ENCODE measurements at regions not wholly inside any gene's neighbourhood (a gene's known extent, or its start where the extent isn't known, plus 50 kb on each side); places are given as distances from the start of the nearest gene placed in this dataset.

- no peak for TF ChIP-seq CTCF (IDR thresholded peaks at IDR 0.05; ENCODE audit: insufficient read depth, low read depth, low read length)
- DNase-seq (ENCODE audit: low read depth): no peak
- no peak overlapping the region for H3K4me3 ChIP-seq (ENCODE audit: low read depth, low read length)
Measured at GRCh38 chr9:20208226-20208625, 414.1 kb downstream of the MLLT3 start.

- no peak for TF ChIP-seq CTCF (IDR thresholded peaks at IDR 0.05; ENCODE audit: insufficient read depth, low read depth, low read length)
- DNase-seq (ENCODE audit: low read depth): no peak
- H3K4me3 ChIP-seq (ENCODE audit: low read depth, low read length): no peak overlapping the region
Measured at GRCh38 chr9:20207176-20207575, 415.1 kb downstream of the MLLT3 start.

GRCh38 chr9:20205821-20206220, 416.5 kb downstream of the MLLT3 start:
- peak; percentile 59 for DNase-seq (ENCODE audit: low read depth)
- no peak overlapping the region for H3K4me3 ChIP-seq (ENCODE audit: low read depth, low read length)
- TF ChIP-seq CTCF (IDR thresholded peaks at IDR 0.05; ENCODE audit: insufficient read depth, low read depth, low read length): no peak

- H3K4me3 ChIP-seq (ENCODE audit: low read depth, low read length): no peak overlapping the region
- TF ChIP-seq CTCF (IDR thresholded peaks at IDR 0.05; ENCODE audit: insufficient read depth, low read depth, low read length): no peak
- DNase-seq (ENCODE audit: low read depth): no peak
Measured at GRCh38 chr9:20200991-20201431, 412.2 kb upstream of the SLC24A2 start.

- H3K4me3 ChIP-seq (ENCODE audit: low read depth, low read length): no peak overlapping the region
- no peak for DNase-seq (ENCODE audit: low read depth)
- TF ChIP-seq CTCF (IDR thresholded peaks at IDR 0.05; ENCODE audit: insufficient read depth, low read depth, low read length): no peak
Measured at GRCh38 chr9:20200581-20200980, 411.7 kb upstream of the SLC24A2 start.

- no peak overlapping the region for H3K4me3 ChIP-seq (ENCODE audit: low read depth, low read length)
- TF ChIP-seq CTCF (IDR thresholded peaks at IDR 0.05; ENCODE audit: insufficient read depth, low read depth, low read length): no peak
- no peak for DNase-seq (ENCODE audit: low read depth)
Measured at GRCh38 chr9:20199111-20199510, 410.3 kb upstream of the SLC24A2 start.

GRCh38 chr9:20197976-20198685, 409.3 kb upstream of the SLC24A2 start:
- DNase-seq (ENCODE audit: low read depth): peak; percentile 11
- H3K4me3 ChIP-seq (ENCODE audit: low read depth, low read length): no peak overlapping the region
- no peak for TF ChIP-seq CTCF (IDR thresholded peaks at IDR 0.05; ENCODE audit: insufficient read depth, low read depth, low read length)
